IPS DF 4.7 (cell line): ENCODE measurements at regions not wholly inside any gene's neighbourhood (a gene's known extent, or its start where the extent isn't known, plus 50 kb on each side); places are given as distances from the start of the nearest gene placed in this dataset.
"Not testable (repeated sequence)": the region's sequence is repeated elsewhere in the genome, so short reads cannot be mapped to it uniquely, and the experiment has no call there.

Source experiments
- DNase-seq: peaks from one replicate; pipeline ENCODE4 v3.0.0-alpha.2; 2013; ENCODE audit warnings: low spot score; ENCODE audit errors: extremely low read depth

GRCh38 chr10:31186225-31187000, 132.6 kb upstream of the ZEB1 start:
- peak; percentile 1 for DNase-seq

DNA sequence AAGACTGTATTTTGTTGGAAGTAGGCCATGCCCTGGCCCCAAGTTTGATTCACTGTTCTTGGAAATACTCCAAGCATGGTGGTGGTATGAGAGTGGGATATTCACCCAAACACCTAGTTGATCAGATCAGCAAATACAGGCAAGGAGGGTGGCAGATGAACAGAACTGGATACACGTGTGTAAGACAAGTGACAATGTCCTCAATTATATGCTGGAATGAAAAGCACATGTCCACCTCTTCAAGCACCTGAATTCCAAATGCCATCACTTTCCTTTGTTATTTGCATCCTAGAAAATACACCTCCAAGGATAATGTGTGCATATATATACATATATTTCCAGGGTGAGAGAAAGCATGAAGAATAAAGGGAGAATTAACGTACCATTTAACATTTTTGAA, 131.8 kb upstream of the ZEB1 start:
- no peak for DNase-seq

DNA sequence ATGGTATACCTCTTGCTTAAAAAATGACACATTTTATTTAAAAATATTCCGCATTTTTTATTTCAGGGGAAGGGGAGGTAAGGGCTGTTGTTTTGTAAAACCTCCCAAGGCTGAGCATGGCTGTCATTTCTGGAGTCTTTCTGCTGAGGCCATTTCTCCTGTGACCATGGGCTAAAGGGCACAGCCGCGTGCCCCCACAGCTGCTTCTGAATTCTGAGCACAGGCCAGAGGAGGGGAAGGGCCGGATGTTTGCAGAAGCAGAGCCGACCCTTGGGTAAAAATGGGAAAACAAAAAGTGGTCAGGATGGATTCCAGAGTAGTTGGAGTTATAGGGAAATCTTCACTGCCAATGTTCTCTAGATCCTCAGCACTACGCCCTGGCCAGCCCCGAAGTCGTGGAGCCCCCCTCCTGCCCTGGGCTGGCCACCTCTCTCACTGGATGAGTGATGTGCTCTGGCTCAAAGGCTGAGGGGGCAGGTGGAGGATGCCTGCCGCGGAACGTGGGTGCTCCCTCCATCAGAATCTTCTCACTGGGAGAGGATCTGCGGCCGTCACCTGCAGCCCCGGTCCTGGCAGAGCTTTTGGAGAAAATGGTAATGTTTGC, 131.3 kb upstream of the ZEB1 start:
- no peak for DNase-seq

DNA sequence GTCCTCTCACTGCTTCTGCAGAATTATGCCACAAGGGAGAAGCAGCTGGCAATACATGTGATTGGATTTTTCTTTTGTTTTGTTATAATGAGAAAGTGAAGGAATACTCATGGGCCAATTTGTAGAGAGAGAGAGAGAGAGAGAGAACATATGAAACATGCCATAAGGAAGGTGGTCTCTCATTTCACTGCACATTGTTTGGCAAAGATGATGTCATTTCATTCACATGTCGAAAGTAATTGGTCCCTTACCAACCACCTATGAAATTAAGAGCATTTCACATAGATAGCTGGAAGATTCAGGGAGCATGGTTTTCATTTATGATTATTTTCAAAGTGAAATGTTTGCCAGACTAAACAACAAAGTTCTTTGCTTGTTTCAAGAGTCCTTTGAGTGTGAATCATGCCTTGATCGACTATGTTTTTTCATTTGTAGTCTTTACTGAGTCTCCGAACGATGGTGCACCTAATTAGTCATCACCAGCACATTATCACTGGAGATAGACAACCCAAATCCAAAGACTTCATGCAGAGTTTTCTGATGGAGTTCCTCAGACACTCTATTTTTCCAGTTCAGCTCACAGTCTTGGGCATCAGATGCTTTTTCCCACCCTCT, 130.1 kb upstream of the ZEB1 start:
- DNase-seq = no peak

DNA sequence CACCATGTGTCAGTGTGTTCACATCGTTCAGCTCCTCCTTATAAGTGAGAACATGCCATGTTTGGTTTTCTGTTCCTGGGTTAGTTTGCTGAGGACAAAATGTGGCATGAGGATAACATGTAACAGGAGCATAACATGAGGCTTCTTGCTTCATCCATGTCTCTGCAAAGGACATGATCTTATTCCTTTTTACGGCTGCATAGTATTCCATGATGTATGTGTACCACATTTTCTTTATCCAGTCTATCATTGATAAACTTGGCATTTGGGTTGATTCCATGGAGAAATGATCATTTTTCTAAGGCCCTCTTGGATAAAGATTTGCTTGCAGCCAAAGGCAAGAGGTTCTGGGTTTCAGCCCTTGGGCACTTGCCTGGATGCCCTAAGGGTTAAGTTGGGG, 128.5 kb upstream of the ZEB1 start:
- no peak for DNase-seq

DNA sequence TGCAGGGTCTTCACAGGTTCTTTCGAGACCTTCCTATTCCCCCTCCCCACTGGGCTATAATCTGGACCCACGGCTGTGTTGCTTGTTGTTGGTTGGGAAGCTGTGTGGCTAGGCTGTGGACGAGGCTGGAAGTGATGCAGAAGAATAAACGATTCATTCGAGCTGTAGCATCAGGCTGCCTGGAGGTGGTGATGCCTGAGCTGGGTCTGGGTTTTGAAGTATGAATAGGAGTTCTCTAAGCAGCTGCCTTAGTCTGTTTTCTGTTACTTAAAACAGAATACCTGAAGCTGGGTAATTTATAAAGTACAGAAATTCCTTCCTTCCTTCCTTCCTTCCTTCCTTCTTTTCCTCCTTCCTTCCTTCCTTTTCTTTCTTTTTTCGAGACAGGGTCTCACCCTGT, 126.5 kb upstream of the ZEB1 start:
- no peak for DNase-seq

GRCh38 chr10:31194986-31195385, 124.0 kb upstream of the ZEB1 start:
- DNase-seq = no peak

DNA sequence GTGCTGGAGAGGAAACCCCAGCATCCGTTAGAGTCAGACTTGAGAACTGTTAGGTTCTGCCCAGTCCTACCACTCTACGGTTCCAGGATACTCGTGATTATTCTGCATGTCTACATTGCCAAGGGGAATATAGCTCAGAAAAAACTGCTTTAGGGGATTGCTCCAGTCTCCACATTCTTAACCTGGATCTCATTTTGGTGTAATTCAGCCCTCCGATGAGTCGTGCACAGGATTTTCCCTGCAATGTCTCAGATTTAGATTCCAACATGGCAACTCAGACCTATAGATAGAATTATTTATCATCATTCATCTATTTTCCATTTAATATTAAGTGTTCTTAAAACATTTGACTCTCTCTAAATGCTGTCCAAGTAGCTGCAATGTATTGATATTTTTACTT, 121.1 kb upstream of the ZEB1 start:
- DNase-seq = no peak

DNA sequence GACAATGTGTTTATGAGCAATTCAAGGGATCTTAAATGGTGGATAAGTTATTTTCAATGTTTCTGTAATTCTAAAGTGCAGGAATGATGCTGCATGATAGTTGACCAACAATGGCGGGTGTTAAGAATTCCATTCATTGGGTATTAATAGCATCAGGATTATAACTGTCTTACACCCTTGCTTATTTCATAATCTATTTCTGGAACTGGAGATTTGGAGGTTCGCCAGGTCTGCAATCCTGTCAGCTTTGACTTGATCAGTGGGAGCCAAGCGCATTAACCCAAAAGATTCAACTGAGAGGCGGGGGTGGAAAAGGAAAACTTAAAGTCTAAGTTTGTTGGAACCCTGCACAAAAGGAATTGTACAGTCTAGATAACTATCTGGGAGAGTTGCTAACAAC, 114.9 kb upstream of the ZEB1 start:
- no peak for DNase-seq

DNA sequence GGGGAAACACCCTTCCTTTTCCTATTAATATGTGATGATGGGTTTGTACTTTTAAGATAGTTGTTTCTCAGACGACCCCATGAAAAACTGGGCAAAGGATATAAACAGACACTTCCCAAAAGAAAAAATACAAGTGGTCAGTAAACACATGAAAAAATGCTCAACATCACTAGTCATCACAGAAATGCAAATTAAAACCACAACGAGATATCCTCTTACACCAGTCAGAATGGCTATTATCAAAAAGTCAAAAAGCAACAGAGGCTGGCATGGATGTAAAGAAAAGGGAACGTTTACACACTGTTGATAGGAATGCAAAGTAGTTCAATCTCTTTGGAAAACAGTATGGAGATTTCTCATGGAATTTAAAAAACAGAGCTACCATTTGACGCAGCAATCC, 111.4 kb upstream of the ZEB1 start:
- DNase-seq = no peak

DNA sequence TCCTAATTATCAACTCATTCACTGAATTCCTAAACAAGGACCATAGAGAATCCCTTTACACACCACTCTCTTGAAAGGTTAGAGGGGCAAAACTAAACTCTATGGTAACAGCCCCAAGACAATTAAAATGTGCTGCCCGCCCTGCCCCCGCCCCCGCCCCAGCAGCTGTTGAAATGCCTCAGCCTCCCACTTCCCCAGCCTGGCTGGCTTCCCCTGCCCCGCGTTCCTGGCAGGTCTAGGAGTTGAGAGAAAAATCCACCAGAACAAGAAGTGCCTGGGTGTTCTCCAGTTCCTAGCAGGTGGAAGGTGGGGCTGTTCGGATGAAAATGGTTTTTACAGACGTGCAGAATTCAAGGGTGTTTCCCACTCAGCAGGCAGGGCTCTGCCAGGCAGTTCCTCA, 109.5 kb upstream of the ZEB1 start:
- no peak for DNase-seq

DNA sequence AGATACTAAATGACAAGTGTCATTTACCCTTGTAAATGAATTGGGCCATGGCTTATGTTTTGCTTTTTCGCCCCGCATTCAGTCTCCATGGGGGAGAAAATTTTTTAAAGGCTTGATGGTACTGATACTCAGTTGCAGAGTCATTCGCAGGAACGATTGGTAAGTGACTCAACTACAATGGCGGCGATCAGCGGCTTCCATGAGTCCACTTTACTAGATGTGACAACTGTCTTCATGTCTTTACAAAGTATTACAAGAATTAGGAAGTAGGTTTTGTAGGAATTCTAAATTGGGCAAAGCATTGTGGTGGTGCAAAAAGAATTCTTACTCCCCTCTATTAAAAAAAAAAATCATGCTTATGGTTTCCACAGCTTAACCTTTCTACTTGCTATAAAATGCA, 108.8 kb upstream of the ZEB1 start:
- no peak for DNase-seq

- no peak for DNase-seq
Observed at GRCh38 chr10:31213959-31214358, 105.1 kb upstream of the ZEB1 start.

DNA sequence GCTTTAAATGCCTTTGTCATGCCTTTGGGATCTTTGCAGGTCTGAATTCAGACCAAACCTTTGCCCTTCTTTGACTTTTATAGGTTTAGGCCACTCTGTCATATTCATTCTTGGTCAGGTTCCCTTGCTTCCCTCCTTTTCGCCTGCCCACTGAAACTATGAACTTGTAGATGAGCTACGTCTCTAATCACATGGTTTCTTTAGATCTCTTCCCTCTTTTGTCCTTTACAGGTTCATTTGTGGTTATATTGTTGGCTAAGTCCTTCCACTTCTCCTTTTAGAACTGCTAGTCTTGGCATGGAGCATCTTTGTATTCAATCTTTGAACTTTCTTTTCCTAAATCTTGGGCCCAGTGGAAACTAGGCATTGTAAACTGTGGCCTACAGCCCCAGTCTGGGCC, 104.0 kb upstream of the ZEB1 start:
- DNase-seq = no peak

DNA sequence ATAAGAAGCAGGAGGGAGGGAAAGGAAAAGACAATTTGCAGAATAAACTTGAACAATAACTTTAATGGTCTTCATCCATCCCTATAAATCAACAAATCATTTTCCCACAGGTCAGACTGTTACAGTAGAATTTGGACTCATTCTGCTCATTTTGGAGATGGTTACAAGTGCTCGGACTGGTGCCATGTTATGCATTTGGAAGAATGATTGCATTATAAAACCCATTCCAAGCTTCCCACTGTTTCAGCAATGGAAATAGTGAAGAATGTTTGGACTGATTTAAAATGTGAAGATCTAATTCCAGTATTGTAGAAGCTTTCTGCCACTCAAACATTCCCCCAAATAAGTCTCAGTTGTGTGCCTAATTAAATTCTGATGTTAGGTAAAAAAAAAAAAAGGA, 99.7 kb upstream of the ZEB1 start:
- DNase-seq = no peak

- not testable (repeated sequence) for DNase-seq
Observed at GRCh38 chr10:31228780-31229179, 90.2 kb upstream of the ZEB1 start.

DNA sequence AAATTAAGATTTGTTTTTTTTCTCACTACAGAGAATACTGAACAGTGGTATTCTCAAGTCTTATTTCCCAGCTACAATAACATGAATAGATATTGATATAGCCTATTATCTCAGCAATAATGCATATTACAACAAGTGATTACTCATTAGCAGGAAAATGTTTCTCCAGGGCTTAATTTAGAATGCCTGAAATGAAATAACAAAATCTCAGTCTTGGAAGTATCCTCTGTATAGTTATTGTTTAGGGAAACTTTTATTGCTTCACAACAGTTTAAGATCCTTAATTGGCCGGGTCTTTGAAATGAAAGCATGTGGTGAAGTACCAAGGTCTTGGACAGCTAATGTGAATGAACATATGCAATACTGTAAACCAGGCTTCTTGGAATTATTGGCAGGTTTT, 79.1 kb upstream of the ZEB1 start:
- no peak for DNase-seq

DNA sequence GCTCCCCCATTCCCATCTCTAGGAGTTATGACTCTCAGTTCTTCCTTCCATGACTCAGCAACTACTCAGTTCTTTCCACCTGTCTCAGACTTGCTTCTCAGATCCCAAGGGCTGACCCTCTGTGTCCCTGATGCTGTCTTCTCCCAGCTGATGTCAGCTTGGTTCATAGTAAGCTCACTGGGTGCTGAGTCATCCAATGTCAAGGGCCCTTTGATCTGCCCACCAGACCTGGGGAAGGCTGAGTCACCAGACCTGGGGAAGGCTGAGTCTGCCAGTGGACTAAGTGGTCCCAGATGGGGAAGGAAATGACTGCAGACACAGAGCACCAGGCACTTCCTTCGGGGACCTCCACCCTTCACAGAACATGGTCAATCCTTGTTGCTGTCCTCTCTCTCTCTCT, 76.1 kb upstream of the ZEB1 start:
- no peak for DNase-seq

DNA sequence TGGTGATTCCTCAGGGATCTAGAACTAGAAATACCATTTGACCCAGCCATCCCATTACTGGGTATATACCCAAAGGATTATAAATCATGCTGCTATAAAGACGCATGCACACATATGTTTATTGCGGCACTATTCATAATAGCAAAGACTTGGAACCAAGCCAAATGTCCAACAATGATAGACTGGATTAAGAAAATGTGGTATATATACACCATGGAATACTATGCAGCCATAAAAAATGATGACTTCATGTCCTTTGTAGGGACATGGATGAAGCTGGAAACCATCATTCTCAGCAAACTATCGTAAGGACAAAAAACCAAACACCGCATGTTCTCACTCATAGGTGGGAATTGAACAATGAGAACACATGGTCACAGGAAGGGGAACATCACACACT, 67.9 kb upstream of the ZEB1 start:
- DNase-seq = not testable (repeated sequence)

- no peak for DNase-seq
Observed at GRCh38 chr10:31253237-31253636, 65.8 kb upstream of the ZEB1 start.

- no peak for DNase-seq
Observed at GRCh38 chr10:31261511-31262311, 57.3 kb upstream of the ZEB1 start.

DNA sequence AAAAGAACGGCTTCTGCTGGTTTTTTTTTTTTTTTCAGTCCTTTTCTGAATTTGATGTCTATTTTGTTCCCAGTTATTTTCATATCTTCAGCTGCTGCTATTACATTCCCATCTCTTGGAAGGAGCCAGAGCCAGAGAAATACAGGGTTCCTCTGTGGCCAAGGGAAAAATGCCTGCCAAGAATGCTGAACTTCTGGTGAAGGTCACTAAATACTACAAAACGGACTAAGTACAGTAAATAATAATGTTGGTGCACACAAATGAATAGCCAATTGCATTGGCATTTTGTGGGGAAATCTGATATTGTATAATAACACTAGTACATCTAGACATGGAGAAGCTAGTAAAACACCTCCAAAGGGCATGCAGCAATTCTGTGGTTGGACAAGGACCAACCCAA, 56.3 kb upstream of the ZEB1 start:
- no peak for DNase-seq
